HCT116 (cell line): ENCODE measurements at regions not wholly inside any gene's neighbourhood (a gene's known extent, or its start where the extent isn't known, plus 50 kb on each side); places are given as distances from the start of the nearest gene placed in this dataset.

Experiments
- CTCF ChIP-seq, 3 experiments: fragments of 200-600 bp in 1 of 3; sonication (generic) in 1 of 3; IDR thresholded peaks in 2 of 3; conservative IDR thresholded peaks in 1 of 3; 2 replicates each; pipeline ENCODE4 v1.5.1; 2012 to 2017; ENCODE audit warnings: low read depth in 2 of 3, low read length in 2 of 3, antibody characterized with exemption in 1 of 3, borderline replicate concordance in 1 of 3, control low read depth in 1 of 3, mild to moderate bottlenecking in 1 of 3, mixed read lengths in 1 of 3, mixed run types in 1 of 3, moderate library complexity in 1 of 3; ENCODE audit not compliant: insufficient read depth in 1 of 3
- ELF1 ChIP-seq: IDR thresholded peaks from 2 replicates; pipeline ENCODE4 v1.6.1; 2012; ENCODE audit warnings: low read depth, borderline replicate concordance
- EZH2 ChIP-seq: fragments of 200-600 bp; sonication (generic); IDR thresholded peaks from 2 replicates; pipeline ENCODE4 v1.6.1; 2017; ENCODE audit warnings: antibody characterized with exemption, mixed run types
- POLR2A ChIP-seq: IDR thresholded peaks from 2 replicates; pipeline ENCODE4 v1.7.0; 2011; ENCODE audit warnings: borderline replicate concordance; ENCODE audit not compliant: insufficient read depth, insufficient read length; ENCODE audit errors: extremely low read depth
- REST ChIP-seq: IDR thresholded peaks from 2 replicates; pipeline ENCODE4 v1.6.1; 2012; ENCODE audit warnings: low read depth
- SIN3A ChIP-seq: IDR thresholded peaks from 2 replicates; pipeline ENCODE4 v1.6.1; 2012; ENCODE audit warnings: low read depth
- SRF ChIP-seq: IDR thresholded peaks from 2 replicates; pipeline ENCODE4 v1.6.1; 2012; ENCODE audit warnings: low read depth
- TCF7L2 ChIP-seq: IDR thresholded peaks from 2 replicates; pipeline ENCODE4 v1.7.0; 2011; ENCODE audit warnings: borderline replicate concordance, inconsistent platforms; ENCODE audit not compliant: insufficient read depth, insufficient read length; ENCODE audit errors: extremely low read depth
- ZFX ChIP-seq: fragments of 450-650 bp; IDR thresholded peaks from 2 replicates; pipeline ENCODE4 v1.6.1; 2017

GRCh38 chr6:4598384-4598995 lies 177.7 kb upstream of the CDYL start:
- no peak for TF ChIP-seq POLR2A
- TF ChIP-seq ZFX, result no peak
- no peak for TF ChIP-seq CTCF (IDR thresholded peaks at IDR 0.05 in 2 of 3, conservative IDR thresholded peaks at IDR 0.05 in 1 of 3; ENCODE audit: borderline replicate concordance in 1 of 3, insufficient read depth in 1 of 3, low read depth in 2 of 3, low read length in 2 of 3)
- no peak for TF ChIP-seq SIN3A
- no peak for TF ChIP-seq EZH2
- no peak for TF ChIP-seq REST
- TF ChIP-seq ELF1, result no peak
- TF ChIP-seq TCF7L2, result no peak
- no peak for TF ChIP-seq SRF
